HepG2 (cell line): ENCODE measurements at regions not wholly inside any gene's neighbourhood (a gene's known extent, or its start where the extent isn't known, plus 50 kb on each side); places are given as distances from the start of the nearest gene placed in this dataset.
A peak's percentile ranks its signal among the peaks of the same experiment; 100 is the strongest.

ENCODE experiments used
- ATAC-seq: fragments of 200-7000 bp; cut with Tn5 transposase; 3 replicates; pipeline ENCODE4 v1.9.1; 2020; ENCODE audit warnings: mild to moderate bottlenecking, moderate library complexity
- BruUV-seq: library from RNA; stranded (reverse); fragments of 400-500 nt; replicated peaks from 2 replicates; lab custom pipeline; 2021; lab: Mats Ljungman, UMichigan
- CTCF ChIA-PET: fragments of 300-600 bp; formaldehyde crosslinking; extraction: SDS; loops from one replicate; lab custom pipeline; 2021; ENCODE audit warnings: low total read pairs, inconsistent platforms, low intra/inter-chr PET ratio; lab: Yijun Ruan, JAX
- POLR2A ChIA-PET: fragments of 350-600 bp; sonication (Branson Sonifier 250); formaldehyde crosslinking; loops from one replicate; lab custom pipeline; 2020; ENCODE audit warnings: antibody characterized with exemption, inconsistent platforms; lab: Yijun Ruan, JAX
- DNase-seq: peaks from one replicate; pipeline ENCODE4 v3.0.0-alpha.2; 2015; ENCODE audit warnings: low spot score
- FAIRE-seq: peaks from 3 replicates; lab custom pipeline; 2011; peaks lifted over from hg19 to GRCh38; lab: Jason Lieb, UNC
- H2AFZ ChIP-seq: one replicate; pipeline ENCODE4 v1.6.1; 2011; ENCODE audit warnings: low read length, inconsistent platforms
- H3K27ac ChIP-seq: fragments of 300-600 bp; 3 replicates; pipeline ENCODE4 v1.8.0; 2011; ENCODE audit warnings: mixed run types, mild to moderate bottlenecking, mixed read lengths, low read length, inconsistent platforms; ENCODE audit not compliant: insufficient read depth; ENCODE audit errors: extremely low read length
- H3K27me3 ChIP-seq, 2 experiments: fragments of 200-600 bp in 1 of 2; 2 replicates in 1 of 2; 3 replicates in 1 of 2; pipeline versions ENCODE4 v1.6.0 to v1.8.0; 2011; ENCODE audit warnings: low read length in 2 of 2, mild to moderate bottlenecking in 2 of 2, moderate library complexity in 2 of 2, inconsistent platforms in 1 of 2; ENCODE audit not compliant: insufficient read depth in 2 of 2, control insufficient read depth in 1 of 2
- H3K36me3 ChIP-seq, 2 experiments: fragments of 200-600 bp in 1 of 2; replicated peaks in 1 of 2; 2 replicates in 1 of 2; 3 replicates in 1 of 2; pipeline versions ENCODE4 v1.5.1 to v1.8.0; 2011; ENCODE audit warnings: low read length in 2 of 2, inconsistent platforms in 1 of 2; ENCODE audit not compliant: insufficient read depth in 2 of 2, control insufficient read depth in 1 of 2
- H3K4me1 ChIP-seq: 2 replicates; pipeline ENCODE4 v1.5.1; 2012; ENCODE audit warnings: low read length, inconsistent platforms; ENCODE audit not compliant: insufficient read depth
- H3K4me2 ChIP-seq: 2 replicates; pipeline ENCODE4 v1.6.0; 2011; ENCODE audit warnings: low read depth, low read length, inconsistent platforms
- H3K4me3 ChIP-seq, 3 experiments: fragments of 200-600 bp in 1 of 3; sonication (generic), shearing (Covaris generic) in 1 of 3; replicated peaks in 1 of 3; 2 replicates each; pipeline ENCODE4 v1.5.1; 2011 to 2016; ENCODE audit warnings: low read length in 3 of 3, inconsistent platforms in 2 of 3, low read depth in 2 of 3, mild to moderate bottlenecking in 2 of 3, control low read depth in 1 of 3, mixed read lengths in 1 of 3; ENCODE audit not compliant: insufficient read depth in 1 of 3
- H3K79me2 ChIP-seq: one replicate; pipeline ENCODE4 v1.6.1; 2011; ENCODE audit warnings: low read length, inconsistent platforms; ENCODE audit not compliant: insufficient read depth
- H3K9ac ChIP-seq: 2 replicates; pipeline ENCODE4 v1.6.0; 2011; ENCODE audit warnings: mild to moderate bottlenecking, low read depth, low read length, inconsistent platforms; ENCODE audit not compliant: insufficient read depth
- H3K9me3 ChIP-seq: 2 replicates; pipeline ENCODE4 v1.5.1; 2012; ENCODE audit warnings: mild to moderate bottlenecking, low read length
- H4K20me1 ChIP-seq: 2 replicates; pipeline ENCODE4 v1.6.0; 2011; ENCODE audit warnings: inconsistent platforms, mild to moderate bottlenecking, low read length, moderate library complexity; ENCODE audit not compliant: insufficient read depth
- ADNP ChIP-seq: sonication (generic); formaldehyde crosslinking; IDR thresholded peaks from 2 replicates; pipeline ENCODE4 v1.4.0; 2020; ENCODE audit warnings: missing genetic modification reagents
- ARNTL ChIP-seq: sonication (generic); formaldehyde crosslinking; IDR thresholded peaks from 2 replicates; pipeline ENCODE4 v1.4.0; 2020; ENCODE audit warnings: mild to moderate bottlenecking, missing genetic modification reagents
- BRCA1 ChIP-seq: sonication (generic); formaldehyde crosslinking; IDR thresholded peaks from 2 replicates; pipeline ENCODE4 v1.4.0; 2020; ENCODE audit warnings: missing genetic modification reagents
- HMG20A ChIP-seq: IDR thresholded peaks from 2 replicates; pipeline ENCODE4 v1.6.1; 2016; ENCODE audit warnings: borderline replicate concordance
- MAFK ChIP-seq, 2 experiments: IDR thresholded peaks in 1 of 2; conservative IDR thresholded peaks in 1 of 2; 2 replicates each; pipeline ENCODE4 v1.6.1; 2011; ENCODE audit warnings: improper control_type of control experiment in 2 of 2, low read length in 2 of 2
- RELA ChIP-seq: sonication (generic); formaldehyde crosslinking; IDR thresholded peaks from 2 replicates; pipeline ENCODE4 v1.4.0; 2020; ENCODE audit warnings: missing genetic modification reagents
- RFX1 ChIP-seq: fragments of 450-650 bp; IDR thresholded peaks from 2 replicates; pipeline ENCODE4 v1.6.1; 2017
- ZMAT3 ChIP-seq: sonication (generic); formaldehyde crosslinking; conservative IDR thresholded peaks from 2 replicates; pipeline ENCODE4 v1.7.0; 2021; ENCODE audit warnings: missing genetic modification reagents
- ZMYM3 ChIP-seq: sonication (generic); formaldehyde crosslinking; IDR thresholded peaks from 2 replicates; pipeline ENCODE4 v1.5.1; 2020; ENCODE audit warnings: mild to moderate bottlenecking, missing genetic modification reagents
- ZNF230 ChIP-seq: sonication (generic); formaldehyde crosslinking; IDR thresholded peaks from 2 replicates; pipeline ENCODE4 v1.4.0; 2020; ENCODE audit warnings: mild to moderate bottlenecking, missing genetic modification reagents
- ZNF678 ChIP-seq: sonication (generic); formaldehyde crosslinking; IDR thresholded peaks from 2 replicates; pipeline ENCODE4 v1.4.0; 2020; ENCODE audit warnings: mild to moderate bottlenecking, missing genetic modification reagents
- ZNF772 ChIP-seq: sonication (generic); formaldehyde crosslinking; IDR thresholded peaks from 2 replicates; pipeline ENCODE4 v1.5.0; 2020; ENCODE audit warnings: mild to moderate bottlenecking, missing genetic modification reagents
- WGBS: methylation state at CpG from one replicate; pipeline ENCODE4 v1.1.6; 2017; ENCODE audit warnings: low lambda C conversion rate; 5-methylcytosine and 5-hydroxymethylcytosine counted together
- in situ Hi-C: cut with HindIII; loops from 2 replicates; pipeline ENCODE4 v1.10.0; 2017; ENCODE audit warnings: low pct_unique_long_range_greater_than_20kb; ENCODE audit not compliant: extremely low pct_ligation_motif_present
- intact Hi-C: fragments of 100-400 bp; cut with micrococcal nuclease; formaldehyde crosslinking; loops from one replicate; pipeline ENCODE4 v1.10.0; 2022; ENCODE audit not compliant: unreplicated experiment
- TF ChIP-seq, protein P1 (sequence below): IDR thresholded peaks from 2 replicates; pipeline ENCODE4 v1.6.1; 2018; ENCODE audit warnings: missing genetic modification reagents
- TF ChIP-seq, protein P2 (sequence below): sonication (generic); formaldehyde crosslinking; IDR thresholded peaks from 2 replicates; pipeline ENCODE4 v1.9.0; 2022; ENCODE audit warnings: missing genetic modification reagents, mild to moderate bottlenecking, borderline replicate concordance
- TF ChIP-seq, protein P3 (sequence below), 2 experiments: fragments of 450-650 bp in 1 of 2; sonication (generic) in 1 of 2; formaldehyde crosslinking in 1 of 2; IDR thresholded peaks; 2 replicates each; pipeline versions ENCODE4 v1.6.1 to v1.8.0; 2016 to 2022; ENCODE audit warnings: antibody characterized with exemption in 1 of 2, mild to moderate bottlenecking in 1 of 2, missing genetic modification reagents in 1 of 2

DNA sequence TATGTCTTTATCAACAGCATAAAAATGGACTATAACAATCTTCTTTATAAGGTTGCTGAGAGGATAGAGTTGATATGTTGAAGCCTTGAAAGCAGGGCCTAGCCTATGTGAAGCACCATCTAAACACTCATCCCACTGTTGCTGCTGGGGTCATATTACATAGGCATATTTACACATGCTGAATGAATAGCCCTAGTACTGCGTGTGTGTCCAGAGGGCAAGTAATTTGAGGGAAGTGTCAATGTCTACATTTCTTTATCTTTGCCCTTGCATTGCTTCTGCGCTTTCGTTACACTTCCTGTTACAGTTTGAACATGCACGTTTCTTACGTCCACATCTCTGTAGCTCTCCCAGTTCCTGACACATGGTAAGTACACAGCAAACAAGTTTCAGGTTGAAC, 280.3 kb upstream of the ATP5MC3 start:
- no peak overlapping the region for H3K4me3 ChIP-seq
- WGBS: 13% methylated on average over 5 of the region's 5 CpGs
- CTCF ChIA-PET: no interaction called here
- H3K27ac ChIP-seq: no peak overlapping the region
- peak overlapping the region; percentile 31 for H3K4me2 ChIP-seq
- POLR2A ChIA-PET: no interaction called here
- no peaks in the 10 kb centered on the region for H3K79me2 ChIP-seq
- H3K9ac ChIP-seq: no peak overlapping the region
- H3K9me3 ChIP-seq: peaks cover 11% of the 10 kb centered on the region; the same call in 1 of the 2 replicates
- H2AFZ ChIP-seq: no peak overlapping the region
- intact Hi-C loops (no loop called here), in situ Hi-C loops (no loop called here)
- peaks cover 15% of the 10 kb centered on the region for H3K4me1 ChIP-seq
- ATAC-seq (peak; percentile 96), DNase-seq (peak; percentile 71), FAIRE-seq (no peak)
- no peaks in the 10 kb centered on the region for H4K20me1 ChIP-seq
- H3K27me3 ChIP-seq: peaks cover 0 to 16% of the 10 kb centered on the region in 2 experiments; a peak in 3 of 5 replicates
- BruUV-seq: no TSS peak
- H3K36me3 ChIP-seq: no peaks in the 10 kb centered on the region
- TF ChIP-seq, protein P1, sequence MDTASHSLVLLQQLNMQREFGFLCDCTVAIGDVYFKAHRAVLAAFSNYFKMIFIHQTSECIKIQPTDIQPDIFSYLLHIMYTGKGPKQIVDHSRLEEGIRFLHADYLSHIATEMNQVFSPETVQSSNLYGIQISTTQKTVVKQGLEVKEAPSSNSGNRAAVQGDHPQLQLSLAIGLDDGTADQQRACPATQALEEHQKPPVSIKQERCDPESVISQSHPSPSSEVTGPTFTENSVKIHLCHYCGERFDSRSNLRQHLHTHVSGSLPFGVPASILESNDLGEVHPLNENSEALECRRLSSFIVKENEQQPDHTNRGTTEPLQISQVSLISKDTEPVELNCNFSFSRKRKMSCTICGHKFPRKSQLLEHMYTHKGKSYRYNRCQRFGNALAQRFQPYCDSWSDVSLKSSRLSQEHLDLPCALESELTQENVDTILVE (CRISPR knock-in tag): no peak
- no peak for TF ChIP-seq BRCA1 (CRISPR knock-in tag)
- peak; percentile 83 for TF ChIP-seq HMG20A
- TF ChIP-seq ZMYM3 (CRISPR knock-in tag): 0 out of 2 replicates have a peak, but pooled peaks have one; percentile 13
- TF ChIP-seq, protein P2, sequence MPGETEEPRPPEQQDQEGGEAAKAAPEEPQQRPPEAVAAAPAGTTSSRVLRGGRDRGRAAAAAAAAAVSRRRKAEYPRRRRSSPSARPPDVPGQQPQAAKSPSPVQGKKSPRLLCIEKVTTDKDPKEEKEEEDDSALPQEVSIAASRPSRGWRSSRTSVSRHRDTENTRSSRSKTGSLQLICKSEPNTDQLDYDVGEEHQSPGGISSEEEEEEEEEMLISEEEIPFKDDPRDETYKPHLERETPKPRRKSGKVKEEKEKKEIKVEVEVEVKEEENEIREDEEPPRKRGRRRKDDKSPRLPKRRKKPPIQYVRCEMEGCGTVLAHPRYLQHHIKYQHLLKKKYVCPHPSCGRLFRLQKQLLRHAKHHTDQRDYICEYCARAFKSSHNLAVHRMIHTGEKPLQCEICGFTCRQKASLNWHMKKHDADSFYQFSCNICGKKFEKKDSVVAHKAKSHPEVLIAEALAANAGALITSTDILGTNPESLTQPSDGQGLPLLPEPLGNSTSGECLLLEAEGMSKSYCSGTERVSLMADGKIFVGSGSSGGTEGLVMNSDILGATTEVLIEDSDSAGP (CRISPR knock-in tag): no peak
- no peak for TF ChIP-seq ZNF230 (CRISPR knock-in tag)
- TF ChIP-seq ZMAT3: no peak
- TF ChIP-seq ZNF678 (CRISPR knock-in tag): no peak
- TF ChIP-seq RFX1: no peak
- no peak for TF ChIP-seq ARNTL (CRISPR knock-in tag)
- TF ChIP-seq RELA: no peak
- no peak for TF ChIP-seq MAFK (conservative IDR thresholded peaks at IDR 0.05 in 1 of 2, IDR thresholded peaks at IDR 0.05 in 1 of 2; ENCODE audit: low read length in 2 of 2)
- peak; percentile 78; the same call in 1 of the 2 replicates for TF ChIP-seq ZNF772
- no peak for TF ChIP-seq ADNP
- TF ChIP-seq, protein P3, sequence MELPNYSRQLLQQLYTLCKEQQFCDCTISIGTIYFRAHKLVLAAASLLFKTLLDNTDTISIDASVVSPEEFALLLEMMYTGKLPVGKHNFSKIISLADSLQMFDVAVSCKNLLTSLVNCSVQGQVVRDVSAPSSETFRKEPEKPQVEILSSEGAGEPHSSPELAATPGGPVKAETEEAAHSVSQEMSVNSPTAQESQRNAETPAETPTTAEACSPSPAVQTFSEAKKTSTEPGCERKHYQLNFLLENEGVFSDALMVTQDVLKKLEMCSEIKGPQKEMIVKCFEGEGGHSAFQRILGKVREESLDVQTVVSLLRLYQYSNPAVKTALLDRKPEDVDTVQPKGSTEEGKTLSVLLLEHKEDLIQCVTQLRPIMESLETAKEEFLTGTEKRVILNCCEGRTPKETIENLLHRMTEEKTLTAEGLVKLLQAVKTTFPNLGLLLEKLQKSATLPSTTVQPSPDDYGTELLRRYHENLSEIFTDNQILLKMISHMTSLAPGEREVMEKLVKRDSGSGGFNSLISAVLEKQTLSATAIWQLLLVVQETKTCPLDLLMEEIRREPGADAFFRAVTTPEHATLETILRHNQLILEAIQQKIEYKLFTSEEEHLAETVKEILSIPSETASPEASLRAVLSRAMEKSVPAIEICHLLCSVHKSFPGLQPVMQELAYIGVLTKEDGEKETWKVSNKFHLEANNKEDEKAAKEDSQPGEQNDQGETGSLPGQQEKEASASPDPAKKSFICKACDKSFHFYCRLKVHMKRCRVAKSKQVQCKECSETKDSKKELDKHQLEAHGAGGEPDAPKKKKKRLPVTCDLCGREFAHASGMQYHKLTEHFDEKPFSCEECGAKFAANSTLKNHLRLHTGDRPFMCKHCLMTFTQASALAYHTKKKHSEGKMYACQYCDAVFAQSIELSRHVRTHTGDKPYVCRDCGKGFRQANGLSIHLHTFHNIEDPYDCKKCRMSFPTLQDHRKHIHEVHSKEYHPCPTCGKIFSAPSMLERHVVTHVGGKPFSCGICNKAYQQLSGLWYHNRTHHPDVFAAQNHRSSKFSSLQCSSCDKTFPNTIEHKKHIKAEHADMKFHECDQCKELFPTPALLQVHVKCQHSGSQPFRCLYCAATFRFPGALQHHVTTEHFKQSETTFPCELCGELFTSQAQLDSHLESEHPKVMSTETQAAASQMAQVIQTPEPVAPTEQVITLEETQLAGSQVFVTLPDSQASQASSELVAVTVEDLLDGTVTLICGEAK (IDR thresholded peaks at IDR 0.05): no peak
- TF ChIP-seq, protein P3 (CRISPR knock-in tag; IDR thresholded peaks at IDR 0.05): no peak; the same call in 1 of the 2 replicates
